Activated CD4-positive, alpha-beta T cell treated with anti-CD3 and anti-CD28 coated beads, Interleukin-2, amount 50 U/mL, for 1 hour (primary cell): ENCODE measurements at regions not wholly inside any gene's neighbourhood (a gene's known extent, or its start where the extent isn't known, plus 50 kb on each side); places are given as distances from the start of the nearest gene placed in this dataset.
"Not testable (repeated sequence)": the region's sequence is repeated elsewhere in the genome, so short reads cannot be mapped to it uniquely, and the experiment has no call there.

Experiments used
- DNase-seq: peaks from one replicate; pipeline ENCODE4 v3.0.0-alpha.2; 2020

GRCh38 chr9:88278036-88278435, 110.2 kb upstream of the SPIN1 start:
- no peak for DNase-seq

- no peak for DNase-seq
These were observed 114.2 kb upstream of the SPIN1 start for GRCh38 chr9:88274078-88274477.

GRCh38 chr9:88272986-88273385, 115.3 kb upstream of the SPIN1 start:
- DNase-seq = no peak

GRCh38 chr9:88270413-88270812, 117.8 kb upstream of the SPIN1 start:
- DNase-seq = no peak

- DNase-seq = no peak
These were observed 119.4 kb upstream of the SPIN1 start for GRCh38 chr9:88268886-88269285.

- DNase-seq = no peak
These were observed 121.0 kb upstream of the SPIN1 start for GRCh38 chr9:88267283-88267682.

GRCh38 chr9:88266416-88266815, 121.8 kb upstream of the SPIN1 start:
- DNase-seq = no peak

- DNase-seq = no peak
These were observed 120.7 kb upstream of the SPATA31C2 start for GRCh38 chr9:88259001-88259400.

- DNase-seq = no peak
These were observed 120.3 kb upstream of the SPATA31C2 start for GRCh38 chr9:88258601-88259000.

GRCh38 chr9:88258024-88258423, 119.7 kb upstream of the SPATA31C2 start:
- no peak for DNase-seq

GRCh38 chr9:88256216-88256615, 117.9 kb upstream of the SPATA31C2 start:
- DNase-seq = no peak

- DNase-seq = not testable (repeated sequence)
These were observed 117.5 kb upstream of the SPATA31C2 start for GRCh38 chr9:88255806-88256205.

GRCh38 chr9:88251903-88252302, 113.6 kb upstream of the SPATA31C2 start:
- no peak for DNase-seq

- DNase-seq = no peak
These were observed 105.5 kb upstream of the SPATA31C2 start for GRCh38 chr9:88243736-88244135.

- DNase-seq = no peak
These were observed 104.6 kb upstream of the SPATA31C2 start for GRCh38 chr9:88242879-88243278.

GRCh38 chr9:88237991-88238571, 99.8 kb upstream of the SPATA31C2 start:
- no peak for DNase-seq

- no peak for DNase-seq
These were observed 99.2 kb upstream of the SPATA31C2 start for GRCh38 chr9:88237479-88237961.

GRCh38 chr9:88236511-88237478, 98.5 kb upstream of the SPATA31C2 start:
- DNase-seq = no peak

GRCh38 chr9:88235615-88236014, 97.3 kb upstream of the SPATA31C2 start:
- no peak for DNase-seq

GRCh38 chr9:88234114-88234513, 95.8 kb upstream of the SPATA31C2 start:
- no peak for DNase-seq

- no peak for DNase-seq
These were observed 94.8 kb upstream of the SPATA31C2 start for GRCh38 chr9:88233091-88233490.

- DNase-seq = no peak
These were observed 92.3 kb upstream of the SPATA31C2 start for GRCh38 chr9:88230612-88231011.

- no peak for DNase-seq
These were observed 91.2 kb upstream of the SPATA31C2 start for GRCh38 chr9:88229434-88229833.

GRCh38 chr9:88224938-88225337, 86.7 kb upstream of the SPATA31C2 start:
- DNase-seq = no peak
